ELR (cell line): ENCODE measurements at regions not wholly inside any gene's neighbourhood (a gene's known extent, or its start where the extent isn't known, plus 50 kb on each side); places are given as distances from the start of the nearest gene placed in this dataset.
"Not testable (repeated sequence)": the region's sequence is repeated elsewhere in the genome, so short reads cannot be mapped to it uniquely, and the experiment has no call there.

ENCODE experiments used
- DNase-seq: peaks from one replicate; pipeline ENCODE4 v3.0.0-alpha.2; 2015; ENCODE audit warnings: low read depth

DNA sequence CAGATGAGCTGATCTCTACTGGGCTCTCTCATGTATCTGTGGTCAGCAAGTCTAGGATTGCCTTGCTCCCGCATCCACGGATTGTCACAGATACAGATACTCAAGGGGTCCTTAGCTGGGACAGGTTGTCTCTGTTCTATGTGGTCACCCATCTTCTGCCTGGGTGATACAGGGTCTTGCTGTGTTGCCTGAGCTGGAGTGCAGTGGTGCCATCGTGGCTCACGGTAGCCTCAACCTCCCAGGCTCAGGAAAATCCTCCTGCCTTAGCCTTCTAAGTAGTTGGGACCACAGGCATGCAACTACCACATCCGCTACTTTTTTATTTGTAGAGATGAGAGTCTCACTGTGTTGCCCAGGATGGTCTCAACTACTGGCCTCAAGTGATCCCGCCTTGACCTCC lies 72.5 kb upstream of the ZNF217 start:
- no peak for DNase-seq

DNA sequence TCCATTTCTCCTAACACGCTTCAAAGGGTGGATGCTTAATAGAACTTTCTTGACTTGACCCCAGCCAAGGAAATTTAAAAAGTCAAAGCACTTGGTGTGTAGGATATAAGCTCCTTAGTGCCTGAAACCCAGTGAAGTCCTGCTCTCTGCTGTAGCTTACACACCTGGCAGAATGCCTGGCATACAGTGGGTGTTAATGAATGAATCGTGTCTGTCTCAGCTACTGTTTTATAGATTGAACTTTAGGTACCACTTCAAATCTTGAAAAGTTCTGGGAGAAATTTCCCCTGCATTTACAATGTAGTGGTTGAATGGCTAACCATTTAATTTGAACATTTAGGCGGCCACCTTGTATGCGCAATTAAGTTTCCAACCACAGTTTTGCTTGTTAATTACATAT lies 70.5 kb upstream of the ZNF217 start:
- DNase-seq, result no peak

DNA sequence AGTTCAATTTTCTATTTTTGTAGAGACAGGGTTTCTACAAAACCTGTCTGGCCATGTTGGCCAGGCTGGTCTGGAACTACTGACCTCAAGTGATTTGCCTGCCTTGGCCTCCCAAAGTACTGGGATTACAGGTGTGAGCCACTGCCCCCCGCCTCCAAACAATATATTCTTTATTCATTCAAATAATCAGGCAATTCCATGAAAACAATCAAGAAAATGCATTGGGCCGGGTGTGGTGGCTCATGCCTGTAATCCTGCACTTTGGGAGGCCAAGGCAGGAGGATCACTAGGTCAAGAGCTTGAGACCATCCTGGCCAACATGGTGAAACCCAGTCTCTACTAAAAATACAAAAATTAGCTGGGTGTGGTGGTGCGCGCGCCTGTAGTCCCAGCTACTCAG lies 69.9 kb upstream of the ZNF217 start:
- not testable (repeated sequence) for DNase-seq

DNA sequence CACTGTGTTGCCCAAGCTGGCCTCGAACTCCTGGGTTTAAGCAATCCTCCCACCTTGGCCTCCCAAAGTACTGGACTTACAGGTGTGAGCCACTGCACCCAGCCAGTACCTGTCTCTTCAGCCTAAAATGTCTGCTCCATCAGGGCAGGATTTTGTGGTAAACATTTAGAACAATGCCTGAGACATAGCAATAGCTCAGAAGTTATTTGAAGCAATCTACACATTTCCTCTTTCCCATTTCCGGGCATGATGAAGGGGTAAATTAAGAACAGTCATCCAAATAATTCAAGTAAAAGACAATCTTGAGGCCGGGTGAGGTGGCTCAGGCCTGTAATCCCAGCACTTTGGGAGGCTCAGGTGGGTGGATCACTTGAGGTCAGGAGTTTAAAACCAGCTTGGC lies 69.0 kb upstream of the ZNF217 start:
- no peak for DNase-seq

DNA sequence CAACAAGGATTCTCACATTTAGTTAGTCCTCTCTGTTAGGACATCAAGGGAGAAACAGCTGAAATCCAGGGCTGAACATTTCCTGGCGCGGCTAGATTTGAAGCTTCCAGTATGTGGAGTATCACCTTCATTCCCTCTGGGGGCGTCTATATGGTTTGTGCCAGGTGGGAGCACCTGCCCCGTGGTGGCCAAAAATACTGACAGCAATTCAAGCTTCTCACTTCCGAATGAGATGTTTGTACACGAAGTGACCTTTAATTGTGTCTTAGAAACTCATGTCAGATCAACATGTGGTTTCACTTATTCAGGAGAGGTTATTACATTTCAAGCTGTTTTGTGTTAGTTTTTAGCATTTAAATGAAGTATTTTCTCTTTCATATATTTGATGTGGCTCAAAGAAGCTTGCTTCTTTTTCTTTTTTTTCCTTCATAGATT lies 67.3 kb upstream of the ZNF217 start:
- no peak for DNase-seq

DNA sequence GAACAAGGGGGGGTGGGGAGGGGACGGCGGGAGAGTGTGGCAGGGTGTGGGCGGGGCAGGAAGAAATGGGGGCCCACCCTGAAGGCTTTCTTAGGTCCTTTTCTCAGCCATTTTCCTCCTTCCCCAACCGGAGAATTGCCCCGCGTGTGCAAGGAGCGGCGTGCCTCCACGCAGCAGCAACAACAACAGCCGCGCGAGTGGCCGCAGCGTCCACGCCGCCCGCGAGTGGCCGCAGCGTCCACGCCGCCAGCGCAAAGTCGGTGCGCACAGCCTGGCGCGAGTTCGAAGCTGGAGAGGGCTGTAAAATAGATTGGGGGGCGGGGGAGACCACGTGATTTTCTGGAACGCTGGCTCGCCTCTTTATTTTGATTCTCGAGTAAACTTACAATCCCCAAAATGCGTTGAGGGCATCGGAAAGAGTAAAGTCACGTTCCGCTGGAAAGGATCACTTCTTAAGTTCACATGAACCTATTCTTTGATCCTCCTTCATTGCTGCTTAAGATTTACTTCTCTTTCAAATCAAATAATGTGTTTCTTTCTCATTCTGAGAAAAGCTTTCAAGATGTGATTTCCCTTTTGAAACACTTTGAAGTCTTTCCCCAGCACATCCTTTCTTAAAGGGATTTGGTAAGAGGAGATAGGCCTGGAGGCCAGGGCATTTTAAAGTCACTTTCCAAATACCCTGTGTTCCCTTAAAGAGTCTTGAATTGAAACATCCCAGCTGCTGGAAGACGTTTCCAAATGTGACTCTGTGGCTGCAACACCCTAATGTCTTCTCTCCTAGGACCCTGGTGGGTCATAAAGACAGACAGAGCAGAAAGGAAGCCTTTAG lies 66.7 kb upstream of the ZNF217 start:
- no peak for DNase-seq

DNA sequence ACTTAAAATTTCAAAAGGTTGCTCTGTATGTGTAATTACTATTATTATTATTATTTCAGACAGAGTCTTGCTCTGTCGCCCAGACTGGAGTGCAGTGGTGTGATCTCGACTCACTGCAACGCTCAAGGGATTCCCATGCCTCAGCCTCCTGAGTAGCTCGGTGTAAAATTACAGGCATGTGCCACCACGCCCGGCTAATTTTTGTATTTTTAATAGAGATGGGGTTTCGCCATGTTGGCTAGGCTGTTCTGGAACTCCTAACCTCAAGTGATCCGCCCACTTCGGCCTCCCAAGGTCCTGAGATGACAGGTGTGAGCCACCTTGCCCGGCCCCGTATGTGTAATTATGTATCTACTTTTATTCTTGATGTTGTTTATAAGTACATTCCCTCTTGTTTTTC lies 65.3 kb upstream of the ZNF217 start:
- no peak for DNase-seq

DNA sequence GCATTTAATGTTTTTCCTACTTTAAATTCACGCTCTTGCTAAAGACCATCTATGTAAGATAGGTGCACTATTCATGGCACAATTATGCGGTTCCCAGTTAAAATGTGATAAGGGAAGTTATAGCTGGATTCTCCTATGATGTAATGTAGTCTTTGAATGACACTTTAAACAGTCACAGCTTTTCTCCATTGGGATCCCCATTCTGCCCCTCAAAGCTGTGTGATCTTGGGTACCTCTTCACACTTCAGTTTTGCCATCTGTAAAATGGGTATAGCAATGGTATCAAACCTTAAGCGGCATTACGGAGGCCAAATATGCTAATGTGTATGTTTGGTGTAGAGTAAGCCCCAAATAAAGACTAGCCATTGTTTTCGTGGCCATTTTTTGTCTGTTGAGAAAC lies 64.7 kb upstream of the ZNF217 start:
- DNase-seq, result no peak

DNA sequence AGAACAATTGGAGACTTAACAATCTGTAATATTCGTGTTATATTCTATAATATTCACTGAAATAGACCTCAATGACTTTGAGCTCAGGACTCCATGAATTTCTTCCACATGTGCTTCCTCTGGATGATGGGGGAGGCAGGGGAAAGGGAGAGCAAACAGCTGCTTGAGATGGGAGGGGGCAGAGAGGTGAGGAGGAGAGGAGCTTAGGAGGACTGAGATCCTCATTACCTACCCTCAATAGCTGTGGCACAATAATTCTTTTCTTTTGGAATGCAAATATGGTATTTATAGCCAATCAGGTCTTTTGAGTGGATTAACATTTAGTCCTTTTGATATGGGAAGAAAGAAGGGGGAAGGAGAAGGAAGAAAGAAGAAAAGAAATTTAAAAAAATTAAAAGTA lies 64.1 kb upstream of the ZNF217 start:
- DNase-seq, result no peak

DNA sequence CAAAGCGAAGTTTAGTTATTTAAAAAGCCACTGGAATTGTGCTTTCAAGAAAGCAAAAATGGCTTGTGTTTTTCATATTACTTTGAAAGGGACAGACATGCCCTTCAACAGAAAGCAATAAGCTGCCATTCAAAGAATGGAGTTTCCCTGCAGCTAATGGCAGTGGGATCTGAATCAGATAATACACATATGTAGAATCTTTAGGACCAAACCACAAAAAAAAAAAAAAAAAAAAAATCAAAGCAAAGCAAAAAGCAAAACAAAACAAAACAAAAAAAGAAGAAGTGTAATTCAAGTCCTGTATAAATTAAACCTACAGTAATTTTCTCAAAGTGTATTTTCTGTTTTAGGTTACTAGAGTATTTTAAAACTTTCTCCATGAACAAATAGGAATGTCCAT lies 63.6 kb upstream of the ZNF217 start:
- DNase-seq, result peak; percentile 32

DNA sequence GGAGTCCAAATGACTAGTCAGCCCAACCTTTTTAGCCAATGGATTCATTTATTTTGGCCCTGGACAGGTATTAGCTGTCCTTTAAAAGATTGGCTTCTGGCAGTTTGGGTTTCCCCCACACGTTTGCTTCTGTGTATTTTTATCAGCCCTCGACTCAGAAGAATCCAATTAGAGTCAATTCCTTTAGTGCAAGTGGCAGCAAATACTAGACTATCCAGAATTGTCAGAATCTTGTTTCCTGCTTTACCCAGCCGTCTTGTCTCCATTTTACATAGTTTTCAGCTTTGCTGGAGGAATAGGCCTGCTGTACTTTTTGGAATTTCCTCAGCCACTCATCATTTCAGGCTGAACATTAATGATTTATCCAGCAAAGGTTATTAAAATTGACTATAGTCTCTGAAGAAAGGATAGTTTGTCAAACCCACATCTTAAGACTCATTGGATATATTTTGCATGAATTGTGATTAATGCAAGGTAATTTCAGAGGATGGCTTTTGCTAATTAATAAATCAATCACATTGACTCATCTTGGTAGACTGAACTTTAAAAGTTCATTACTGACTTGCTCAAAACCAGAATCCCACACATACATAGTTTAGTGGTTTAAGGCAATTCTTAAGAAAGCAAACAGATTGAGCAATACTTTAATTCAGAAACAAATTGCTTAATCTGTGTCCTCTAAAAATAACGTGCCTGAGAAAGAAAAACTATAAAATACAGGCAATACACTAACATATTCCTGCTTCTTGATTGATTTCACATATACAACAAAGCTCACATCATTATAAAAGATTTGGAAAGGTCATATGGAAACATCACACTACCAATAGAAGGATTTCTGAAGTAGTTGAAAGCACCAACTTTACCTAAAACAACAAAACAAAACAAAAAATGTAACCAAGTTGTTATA lies 62.9 kb upstream of the ZNF217 start:
- peak; percentile 61 for DNase-seq

DNA sequence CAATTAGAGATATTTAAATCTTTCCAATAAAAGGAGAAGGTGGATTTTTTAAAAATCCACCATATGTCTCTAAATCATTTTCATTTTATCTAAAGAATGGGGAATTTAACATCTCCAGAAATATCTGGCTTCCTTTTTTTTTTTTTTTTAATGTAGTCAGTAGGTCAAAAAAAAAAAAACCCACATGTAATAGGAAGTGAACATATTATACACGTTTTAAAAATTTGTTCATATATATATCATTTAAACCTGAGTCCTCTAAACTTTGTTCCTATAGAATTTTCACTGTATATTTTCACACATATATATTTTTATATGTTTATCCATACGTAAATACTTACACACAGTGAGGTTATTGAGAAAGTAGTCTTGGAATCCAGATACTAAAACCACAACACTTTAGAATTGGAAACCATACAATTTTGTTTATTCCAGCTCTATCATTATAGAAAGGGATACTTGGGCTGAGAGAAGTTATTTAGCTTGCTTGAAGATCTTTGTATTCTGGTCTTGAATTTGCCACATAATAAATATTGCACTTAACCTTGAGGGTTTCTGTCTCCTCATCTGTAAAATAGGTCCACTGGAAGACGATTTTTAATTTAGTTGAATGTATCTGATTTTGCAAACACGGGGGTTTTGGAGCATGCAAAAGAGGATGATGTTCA lies 62.1 kb upstream of the ZNF217 start:
- DNase-seq, result peak; percentile 59

DNA sequence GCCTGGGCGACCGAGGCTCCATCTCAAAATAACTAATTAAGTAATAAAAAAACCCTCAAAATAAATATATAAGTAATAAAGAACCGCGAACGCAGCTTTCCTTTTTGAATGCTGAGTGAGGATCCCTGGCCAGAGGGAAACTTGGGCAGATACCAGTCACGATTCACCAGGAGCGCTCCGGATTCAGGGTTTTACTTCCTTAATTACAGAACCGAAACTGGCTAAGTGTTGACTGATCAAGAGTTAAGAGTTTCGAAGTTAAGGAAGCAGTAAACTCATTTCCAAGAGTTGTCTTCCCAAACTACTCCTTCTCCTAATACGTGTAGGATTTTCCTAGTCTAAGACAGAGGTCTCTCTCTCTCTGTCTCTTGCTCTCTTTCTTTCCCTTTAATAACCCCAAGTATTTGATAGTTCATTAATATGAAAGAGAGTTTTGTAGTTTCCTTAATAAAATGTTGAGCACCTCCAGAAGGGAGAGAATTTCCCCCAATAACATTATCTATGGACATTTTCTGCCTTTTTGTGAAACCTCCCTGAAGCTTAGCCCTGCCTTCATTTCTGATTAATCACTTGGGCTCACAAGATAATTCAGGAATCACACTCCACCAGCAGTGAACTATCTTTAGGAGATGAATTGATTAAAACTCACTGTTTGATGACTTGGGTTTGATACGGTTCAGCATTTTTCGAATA lies 61.4 kb upstream of the ZNF217 start:
- no peak for DNase-seq

DNA sequence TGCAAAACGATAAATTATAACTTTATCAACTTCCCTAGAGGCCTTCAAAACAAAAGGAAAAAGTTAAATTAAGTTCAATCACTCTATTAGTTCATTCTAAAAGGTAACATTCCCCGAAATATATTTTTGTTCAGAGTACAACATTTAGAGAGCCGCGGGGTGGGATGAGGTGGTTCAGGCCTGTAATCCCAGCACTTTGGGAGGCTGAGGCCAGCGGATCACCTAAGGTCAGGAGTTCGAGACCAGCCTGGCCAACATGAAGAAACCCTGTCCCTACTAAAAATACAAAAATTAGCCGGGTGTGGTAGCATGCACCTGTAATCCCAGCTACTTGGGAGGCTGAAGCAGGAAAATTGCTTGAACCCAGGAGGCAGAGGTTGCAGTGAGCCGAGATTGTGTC lies 60.9 kb upstream of the ZNF217 start:
- DNase-seq, result not testable (repeated sequence)

DNA sequence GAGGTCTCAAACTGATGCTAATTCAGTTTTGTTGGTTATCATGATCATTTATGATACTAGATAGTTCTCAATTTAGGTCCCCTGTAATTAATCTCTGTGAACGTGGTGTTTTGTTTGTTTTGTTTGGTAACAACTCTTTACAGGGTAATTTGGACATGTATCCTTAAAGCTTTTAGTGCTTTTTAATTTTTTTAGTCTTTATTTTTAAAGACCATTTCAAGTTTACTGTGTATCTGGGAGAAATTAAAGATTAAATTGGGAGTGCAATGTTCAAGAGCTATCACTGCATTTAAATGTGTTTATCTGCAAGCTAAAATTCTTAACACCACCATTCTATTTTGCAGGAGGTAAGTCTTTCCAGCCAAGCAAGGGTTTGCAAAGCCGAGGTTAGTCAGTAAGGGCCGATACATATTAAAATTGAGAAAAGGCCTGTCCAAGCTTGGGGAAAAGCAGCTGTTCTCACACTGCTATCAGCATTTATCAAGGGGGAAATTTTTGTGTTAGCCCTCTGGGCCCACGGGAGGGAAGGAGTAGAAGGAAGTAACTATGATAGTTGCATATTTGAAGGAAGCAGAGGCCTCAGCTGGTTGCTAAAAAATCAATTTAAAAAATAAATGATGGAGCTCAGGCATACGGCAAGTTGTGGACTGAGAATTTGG lies 59.3 kb upstream of the ZNF217 start:
- no peak for DNase-seq

DNA sequence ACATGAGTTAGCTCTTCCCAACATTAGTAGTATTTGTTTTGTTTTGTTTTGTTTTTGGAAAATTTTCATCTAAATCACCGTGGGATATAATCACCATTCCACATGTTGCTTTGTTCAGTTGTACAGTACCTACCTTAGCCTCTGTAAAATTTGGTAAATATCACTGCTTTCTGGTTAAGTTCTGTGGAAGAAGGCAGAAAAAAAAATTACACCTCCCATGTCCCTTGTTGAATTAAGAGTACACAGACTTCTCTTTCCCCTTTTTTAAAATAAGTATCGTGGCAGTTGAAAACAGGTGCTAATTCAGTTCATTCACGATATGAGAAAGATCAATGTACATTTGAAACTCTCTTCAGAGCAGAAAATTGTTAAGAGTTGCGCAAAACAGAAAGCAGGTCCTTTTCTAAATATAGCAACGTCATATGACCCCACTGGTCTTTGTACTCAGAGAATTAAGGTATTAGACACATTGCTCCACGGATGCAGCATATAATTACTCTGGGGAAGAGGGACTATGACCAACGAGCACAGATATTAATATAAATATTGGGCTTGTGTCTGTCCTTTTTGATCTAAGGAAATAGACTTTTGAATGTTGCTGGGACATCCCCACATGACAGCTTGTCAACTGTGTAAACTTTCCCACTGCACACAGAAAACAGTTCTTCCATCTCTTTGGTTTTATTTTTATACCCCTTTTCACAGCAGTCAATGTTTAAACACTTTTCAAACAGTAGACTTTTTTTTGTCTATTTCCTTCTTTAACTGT lies 58.6 kb upstream of the ZNF217 start:
- no peak for DNase-seq

DNA sequence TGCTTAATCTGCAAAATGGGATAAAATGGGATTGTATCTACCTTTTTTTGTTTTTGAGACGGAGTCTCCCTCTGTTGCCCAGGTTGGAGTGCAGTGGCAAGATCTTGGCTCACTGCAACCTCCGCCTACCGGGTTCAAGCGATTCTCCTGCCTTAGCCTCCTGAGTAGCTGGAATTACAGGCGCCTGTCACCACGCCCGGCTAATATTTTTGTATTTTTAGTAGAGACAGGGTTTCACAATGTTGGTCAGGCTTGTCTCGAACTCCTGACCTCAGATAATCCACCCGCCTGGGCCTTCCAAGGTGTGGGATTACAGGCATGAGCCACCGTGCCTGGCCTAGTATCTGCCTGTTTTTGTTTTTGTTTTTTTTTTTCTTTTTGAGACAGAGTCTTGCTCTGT lies 55.9 kb upstream of the ZNF217 start:
- not testable (repeated sequence) for DNase-seq

DNA sequence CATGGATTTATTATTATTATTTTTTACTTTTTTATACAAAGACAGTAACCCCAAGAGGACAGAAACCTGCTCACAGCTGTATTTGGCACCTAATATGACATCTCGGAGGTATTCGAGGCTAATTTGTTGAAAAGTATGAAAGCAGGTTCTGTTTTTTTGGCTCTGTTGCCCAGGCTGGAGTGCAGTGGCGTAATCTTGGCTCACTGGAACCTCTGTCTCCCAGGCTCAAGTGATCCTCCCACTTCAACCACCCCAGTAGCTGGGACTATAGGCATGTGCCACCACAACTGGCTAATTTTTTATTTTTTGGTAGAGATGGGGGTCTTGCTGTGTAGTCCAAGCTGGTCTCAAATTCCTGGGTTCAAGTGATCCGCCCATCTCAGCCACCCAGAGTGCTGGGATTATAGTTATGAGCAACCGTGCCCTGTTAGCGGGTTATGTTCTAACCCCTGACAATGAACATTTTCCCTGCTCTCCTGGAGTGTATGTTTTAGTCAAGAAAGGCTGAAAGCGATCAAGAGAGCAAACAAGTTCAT lies 53.7 kb upstream of the ZNF217 start:
- DNase-seq, result no peak

DNA sequence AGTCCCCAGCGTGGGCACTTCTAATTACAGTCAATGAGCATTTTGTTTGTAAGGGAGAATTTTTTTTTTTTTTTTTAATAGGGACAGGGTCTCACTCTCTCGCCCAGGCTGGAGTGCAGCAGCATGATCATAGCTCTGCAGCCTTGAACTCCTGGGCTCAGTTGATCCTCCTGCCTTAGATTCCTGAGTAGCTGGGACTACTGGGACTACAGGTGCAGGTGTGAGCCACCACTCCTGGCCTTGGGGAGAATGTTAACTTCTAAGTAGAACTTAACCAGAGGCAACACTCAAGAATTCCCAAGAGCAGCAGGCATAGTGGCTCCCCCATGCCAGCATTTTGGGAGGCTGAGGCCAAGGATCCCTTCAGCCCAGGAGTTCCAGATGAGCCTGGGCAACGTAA lies 52.9 kb upstream of the ZNF217 start:
- DNase-seq, result no peak

DNA sequence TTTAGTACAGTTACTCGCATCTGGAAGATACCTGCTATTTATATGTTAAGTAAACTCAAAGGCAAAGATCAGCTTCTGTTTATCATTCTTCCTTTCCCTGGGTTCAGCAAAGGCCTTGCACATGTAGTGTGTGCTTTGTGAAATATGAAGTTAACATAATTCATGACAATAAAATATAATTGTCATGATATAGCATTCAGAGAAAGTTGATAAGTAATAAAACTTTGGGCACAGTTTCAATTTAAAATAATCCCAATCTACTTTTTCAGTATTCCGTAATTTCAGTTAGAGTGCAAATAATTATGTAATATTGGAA lies 51.9 kb upstream of the ZNF217 start:
- DNase-seq, result no peak

DNA sequence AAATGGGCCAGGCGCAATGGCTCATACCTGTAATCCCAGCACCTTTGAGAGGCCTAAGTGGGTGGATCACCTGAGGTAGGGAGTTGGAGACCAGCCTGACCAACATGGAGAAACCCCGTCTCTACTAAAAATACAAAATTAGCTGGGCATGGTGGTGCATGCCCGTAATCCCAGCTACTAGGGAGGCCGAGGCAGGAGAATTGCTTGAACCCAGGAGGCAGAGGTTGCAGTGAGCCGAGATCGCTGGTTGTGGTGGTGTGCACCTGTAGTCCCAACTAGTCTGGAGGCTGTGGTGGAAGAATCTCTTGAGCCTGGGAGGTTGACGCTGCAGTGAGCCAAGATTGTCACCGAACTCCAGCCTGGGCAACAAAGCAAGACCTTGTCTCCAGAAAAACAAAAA lies 50.5 kb upstream of the ZNF217 start:
- not testable (repeated sequence) for DNase-seq
